H1 (cell line): ENCODE measurements at regions not wholly inside any gene's neighbourhood (a gene's known extent, or its start where the extent isn't known, plus 50 kb on each side); places are given as distances from the start of the nearest gene placed in this dataset.

ENCODE experiments used
- ASH2L ChIP-seq: fragments of 200-600, 300-600 bp; sonication (generic); IDR thresholded peaks from one replicate; pipeline ENCODE4 v1.7.1; 2017; ENCODE audit warnings: low read length
- CEBPB ChIP-seq: IDR thresholded peaks from 2 replicates; pipeline ENCODE4 v1.6.1; 2012; ENCODE audit warnings: low read depth, low read length
- GTF2F1 ChIP-seq: IDR thresholded peaks from 2 replicates; pipeline ENCODE4 v1.6.1; 2012; ENCODE audit warnings: low read depth, low read length, improper control_type of control experiment, borderline replicate concordance
- JUND ChIP-seq: IDR thresholded peaks from 2 replicates; pipeline ENCODE4 v1.6.1; 2011; ENCODE audit warnings: mild to moderate bottlenecking, improper control_type of control experiment, low read length
- KDM5A ChIP-seq: fragments of 200-600 bp; IDR thresholded peaks from 2 replicates; pipeline ENCODE4 v1.7.1; 2012; ENCODE audit warnings: mild to moderate bottlenecking, low read length, inconsistent platforms, mixed read lengths
- POLR2AphosphoS5 ChIP-seq: IDR thresholded peaks from 2 replicates; pipeline ENCODE4 v1.6.1; 2011; ENCODE audit warnings: low read depth, low read length
- SP1 ChIP-seq: IDR thresholded peaks from 2 replicates; pipeline ENCODE4 v1.6.1; 2011; ENCODE audit warnings: low read depth, low read length
- TBP ChIP-seq: IDR thresholded peaks from 2 replicates; pipeline ENCODE4 v1.6.1; 2011; ENCODE audit warnings: low read depth, low read length, improper control_type of control experiment
- ZNF274 ChIP-seq: IDR thresholded peaks from 2 replicates; pipeline ENCODE4 v1.7.0; 2012; ENCODE audit warnings: low read length, borderline replicate concordance; ENCODE audit errors: extremely low read depth

GRCh38 chr4:94038195-94038594, 169.5 kb upstream of the SMARCAD1 start (continued):
- no peak for TF ChIP-seq TBP
- TF ChIP-seq ASH2L, result no peak
- TF ChIP-seq ZNF274, result no peak
- TF ChIP-seq CEBPB, result no peak
- TF ChIP-seq KDM5A, result no peak
- no peak for TF ChIP-seq GTF2F1
- no peak for TF ChIP-seq SP1
- TF ChIP-seq JUND, result no peak
- TF ChIP-seq POLR2AphosphoS5, result no peak
